ENCODE measurements at regions not wholly inside any gene's neighbourhood (a gene's known extent, or its start where the extent isn't known, plus 50 kb on each side); places are given as distances from the start of the nearest gene placed in this dataset.

DNA sequence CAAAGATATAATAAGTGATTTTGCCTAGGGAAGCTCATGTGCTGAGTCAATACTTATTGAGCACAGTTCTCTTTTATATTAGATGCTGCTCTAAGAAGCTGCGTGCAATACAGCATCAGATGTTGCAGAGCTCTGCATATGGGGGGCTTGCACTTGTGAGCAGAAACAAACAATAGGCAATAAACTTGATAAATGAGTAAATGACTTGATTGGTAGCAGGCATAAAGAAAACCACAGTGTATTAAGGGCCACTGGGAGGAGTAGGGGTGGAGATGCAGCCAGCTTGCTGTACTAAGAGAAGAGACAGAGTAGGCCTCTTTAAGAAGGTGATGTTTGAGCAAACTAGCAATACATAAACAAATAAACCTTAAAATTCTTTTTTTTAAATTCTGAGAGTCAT is 598.5 kb upstream of the ADAMTS5 start:
- TF ChIP-seq, protein P1, sequence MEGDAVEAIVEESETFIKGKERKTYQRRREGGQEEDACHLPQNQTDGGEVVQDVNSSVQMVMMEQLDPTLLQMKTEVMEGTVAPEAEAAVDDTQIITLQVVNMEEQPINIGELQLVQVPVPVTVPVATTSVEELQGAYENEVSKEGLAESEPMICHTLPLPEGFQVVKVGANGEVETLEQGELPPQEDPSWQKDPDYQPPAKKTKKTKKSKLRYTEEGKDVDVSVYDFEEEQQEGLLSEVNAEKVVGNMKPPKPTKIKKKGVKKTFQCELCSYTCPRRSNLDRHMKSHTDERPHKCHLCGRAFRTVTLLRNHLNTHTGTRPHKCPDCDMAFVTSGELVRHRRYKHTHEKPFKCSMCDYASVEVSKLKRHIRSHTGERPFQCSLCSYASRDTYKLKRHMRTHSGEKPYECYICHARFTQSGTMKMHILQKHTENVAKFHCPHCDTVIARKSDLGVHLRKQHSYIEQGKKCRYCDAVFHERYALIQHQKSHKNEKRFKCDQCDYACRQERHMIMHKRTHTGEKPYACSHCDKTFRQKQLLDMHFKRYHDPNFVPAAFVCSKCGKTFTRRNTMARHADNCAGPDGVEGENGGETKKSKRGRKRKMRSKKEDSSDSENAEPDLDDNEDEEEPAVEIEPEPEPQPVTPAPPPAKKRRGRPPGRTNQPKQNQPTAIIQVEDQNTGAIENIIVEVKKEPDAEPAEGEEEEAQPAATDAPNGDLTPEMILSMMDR (IDR thresholded peaks at IDR 0.05), result no peak
- no peak for TF ChIP-seq EZH2 (IDR thresholded peaks at IDR 0.05)
